ENCODE measurements at regions not wholly inside any gene's neighbourhood (a gene's known extent, or its start where the extent isn't known, plus 50 kb on each side); places are given as distances from the start of the nearest gene placed in this dataset.

- Histone ChIP-seq H3K4me3 (ENCODE audit: low read length) (no peak overlapping the region), H3K4me2 (ENCODE audit: low read length) (no peak overlapping the region), H3K9ac (ENCODE audit: low read depth, low read length) (no peak overlapping the region), H3K4me1 (ENCODE audit: control insufficient read depth, insufficient read depth, low read length) (peaks cover 25% of the 10 kb centered on the region), H3K9me3 (replicated peaks; ENCODE audit: low read length) (peaks cover 6% of the 10 kb centered on the region), H3K36me3 (ENCODE audit: insufficient read depth, low read length) (no peaks in the 10 kb centered on the region), H3K27me3 (ENCODE audit: control insufficient read depth, insufficient read depth, low read length) (no peaks in the 10 kb centered on the region)
Observed at GRCh38 chr1:78227705-78228635, 182.2 kb downstream of the GIPC2 start.

GRCh38 chr1:78229344-78229743 is 183.6 kb downstream of the GIPC2 start:
- H3K9ac ChIP-seq (ENCODE audit: low read depth, low read length) = no peak overlapping the region
- H3K36me3 ChIP-seq (ENCODE audit: insufficient read depth, low read length) = no peaks in the 10 kb centered on the region
- peaks cover 6% of the 10 kb centered on the region for H3K9me3 ChIP-seq (replicated peaks; ENCODE audit: low read length)
- H3K4me1 ChIP-seq (ENCODE audit: control insufficient read depth, insufficient read depth, low read length) = peaks cover 15% of the 10 kb centered on the region
- peak overlapping the region; percentile 41 for H3K4me2 ChIP-seq (ENCODE audit: low read length)
- no peaks in the 10 kb centered on the region for H3K27me3 ChIP-seq (ENCODE audit: control insufficient read depth, insufficient read depth, low read length)
- no peak overlapping the region for H3K4me3 ChIP-seq (ENCODE audit: low read length)

- Histone ChIP-seq H3K4me2 (ENCODE audit: low read length) (no peak overlapping the region), H3K27me3 (ENCODE audit: control insufficient read depth, insufficient read depth, low read length) (no peaks in the 10 kb centered on the region), H3K4me3 (ENCODE audit: low read length) (no peak overlapping the region), H3K9ac (ENCODE audit: low read depth, low read length) (no peak overlapping the region), H3K36me3 (ENCODE audit: insufficient read depth, low read length) (no peaks in the 10 kb centered on the region), H3K4me1 (ENCODE audit: control insufficient read depth, insufficient read depth, low read length) (peaks cover 11% of the 10 kb centered on the region), H3K9me3 (replicated peaks; ENCODE audit: low read length) (peaks cover 6% of the 10 kb centered on the region)
Observed at GRCh38 chr1:78231477-78231876, 185.7 kb downstream of the GIPC2 start.

GRCh38 chr1:78231894-78232293 is 186.1 kb downstream of the GIPC2 start:
- peaks cover 6% of the 10 kb centered on the region for H3K9me3 ChIP-seq (replicated peaks; ENCODE audit: low read length)
- no peaks in the 10 kb centered on the region for H3K36me3 ChIP-seq (ENCODE audit: insufficient read depth, low read length)
- H3K27me3 ChIP-seq (ENCODE audit: control insufficient read depth, insufficient read depth, low read length) = no peaks in the 10 kb centered on the region
- H3K4me1 ChIP-seq (ENCODE audit: control insufficient read depth, insufficient read depth, low read length) = peaks cover 14% of the 10 kb centered on the region
- no peak overlapping the region for H3K4me2 ChIP-seq (ENCODE audit: low read length)
- H3K4me3 ChIP-seq (ENCODE audit: low read length) = no peak overlapping the region
- no peak overlapping the region for H3K9ac ChIP-seq (ENCODE audit: low read depth, low read length)

DNA sequence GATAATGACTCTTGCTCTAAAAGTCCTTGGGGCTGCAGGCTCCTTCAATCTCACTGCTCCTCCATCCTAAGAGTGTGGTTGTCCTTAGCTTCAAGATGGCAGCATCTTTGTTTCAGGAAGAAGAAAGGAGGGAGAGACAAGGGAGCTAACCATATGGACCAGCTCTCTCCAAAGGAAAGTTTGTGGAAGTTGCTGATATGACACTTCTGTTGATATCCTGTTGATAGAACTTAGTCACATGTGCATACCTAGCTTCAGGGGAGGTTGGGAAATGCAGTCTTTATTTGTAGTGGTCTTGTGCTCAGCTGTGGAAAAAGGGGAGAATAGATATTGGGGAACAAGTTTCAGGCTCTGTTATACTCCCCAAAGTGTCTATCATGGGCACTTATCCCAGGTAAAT is 186.9 kb downstream of the GIPC2 start:
- no peak overlapping the region for H3K4me2 ChIP-seq (ENCODE audit: low read length)
- no peaks in the 10 kb centered on the region for H3K27me3 ChIP-seq (ENCODE audit: control insufficient read depth, insufficient read depth, low read length)
- H3K36me3 ChIP-seq (ENCODE audit: insufficient read depth, low read length) = no peaks in the 10 kb centered on the region
- peaks cover 14% of the 10 kb centered on the region for H3K4me1 ChIP-seq (ENCODE audit: control insufficient read depth, insufficient read depth, low read length)
- H3K9ac ChIP-seq (ENCODE audit: low read depth, low read length) = no peak overlapping the region
- H3K4me3 ChIP-seq (ENCODE audit: low read length) = no peak overlapping the region
- peaks cover 3% of the 10 kb centered on the region for H3K9me3 ChIP-seq (replicated peaks; ENCODE audit: low read length)

DNA sequence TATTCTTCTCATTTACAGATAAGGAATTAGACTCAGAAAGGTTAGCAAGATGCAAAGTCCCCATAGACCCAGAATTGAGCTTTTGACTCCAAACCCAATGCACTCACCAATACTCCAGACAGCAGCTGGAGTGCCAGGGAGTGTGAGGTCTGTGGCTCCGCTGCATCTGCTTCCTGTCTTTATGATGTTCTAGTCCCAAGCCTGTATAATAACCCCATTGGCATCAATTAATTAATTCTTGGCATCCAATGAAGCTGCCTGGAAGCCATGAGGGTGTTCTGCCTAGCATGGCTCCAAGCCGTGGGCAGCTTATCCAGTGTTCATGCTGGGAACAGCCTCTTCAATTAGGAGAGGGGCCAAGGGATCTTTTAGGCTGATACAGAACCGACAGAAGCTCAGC is 188.7 kb downstream of the GIPC2 start:
- H3K9me3 ChIP-seq (replicated peaks; ENCODE audit: low read length) = no peaks in the 10 kb centered on the region
- no peak overlapping the region for H3K4me2 ChIP-seq (ENCODE audit: low read length)
- H3K4me1 ChIP-seq (ENCODE audit: control insufficient read depth, insufficient read depth, low read length) = peaks cover 7% of the 10 kb centered on the region
- H3K4me3 ChIP-seq (ENCODE audit: low read length) = no peak overlapping the region
- H3K36me3 ChIP-seq (ENCODE audit: insufficient read depth, low read length) = no peaks in the 10 kb centered on the region
- H3K9ac ChIP-seq (ENCODE audit: low read depth, low read length) = no peak overlapping the region
- H3K27me3 ChIP-seq (ENCODE audit: control insufficient read depth, insufficient read depth, low read length) = no peaks in the 10 kb centered on the region

GRCh38 chr1:78236716-78237115 is 190.9 kb downstream of the GIPC2 start:
- no peak overlapping the region for H3K9ac ChIP-seq (ENCODE audit: low read depth, low read length)
- H3K4me3 ChIP-seq (ENCODE audit: low read length) = no peak overlapping the region
- H3K27me3 ChIP-seq (ENCODE audit: control insufficient read depth, insufficient read depth, low read length) = no peaks in the 10 kb centered on the region
- H3K4me2 ChIP-seq (ENCODE audit: low read length) = no peak overlapping the region
- no peaks in the 10 kb centered on the region for H3K36me3 ChIP-seq (ENCODE audit: insufficient read depth, low read length)
- H3K4me1 ChIP-seq (ENCODE audit: control insufficient read depth, insufficient read depth, low read length) = peaks cover 18% of the 10 kb centered on the region
- no peaks in the 10 kb centered on the region for H3K9me3 ChIP-seq (replicated peaks; ENCODE audit: low read length)

DNA sequence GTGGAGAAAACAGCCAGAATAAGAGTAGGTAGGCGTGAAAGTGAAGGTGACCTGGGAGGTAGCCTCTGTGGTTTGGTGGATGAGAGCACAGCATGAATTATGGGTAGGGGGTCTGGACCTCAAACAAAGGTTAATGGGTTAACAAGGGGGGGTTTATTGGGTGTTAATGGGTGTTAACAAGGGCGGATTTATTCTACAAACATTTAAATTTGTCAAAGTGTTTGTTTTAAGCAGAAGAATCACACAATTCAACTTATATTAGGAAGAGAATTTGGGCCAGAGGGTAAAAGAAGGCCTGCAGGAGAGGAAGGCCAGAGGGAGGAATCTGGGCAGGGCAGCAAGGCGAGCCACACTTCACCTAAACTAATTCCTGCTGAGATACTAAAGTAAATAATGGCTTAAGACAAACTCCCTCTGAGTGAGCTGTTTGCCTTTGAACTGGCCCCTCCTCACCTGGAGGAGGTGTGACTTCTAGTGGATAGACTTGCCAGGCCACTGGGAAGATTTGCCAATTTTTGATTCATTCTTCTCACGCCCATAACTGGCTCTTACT is 191.7 kb downstream of the GIPC2 start:
- no peak overlapping the region for H3K4me2 ChIP-seq (ENCODE audit: low read length)
- no peaks in the 10 kb centered on the region for H3K9me3 ChIP-seq (replicated peaks; ENCODE audit: low read length)
- H3K4me1 ChIP-seq (ENCODE audit: control insufficient read depth, insufficient read depth, low read length) = peaks cover 18% of the 10 kb centered on the region
- no peak overlapping the region for H3K4me3 ChIP-seq (ENCODE audit: low read length)
- no peaks in the 10 kb centered on the region for H3K36me3 ChIP-seq (ENCODE audit: insufficient read depth, low read length)
- no peaks in the 10 kb centered on the region for H3K27me3 ChIP-seq (ENCODE audit: control insufficient read depth, insufficient read depth, low read length)
- no peak overlapping the region for H3K9ac ChIP-seq (ENCODE audit: low read depth, low read length)

DNA sequence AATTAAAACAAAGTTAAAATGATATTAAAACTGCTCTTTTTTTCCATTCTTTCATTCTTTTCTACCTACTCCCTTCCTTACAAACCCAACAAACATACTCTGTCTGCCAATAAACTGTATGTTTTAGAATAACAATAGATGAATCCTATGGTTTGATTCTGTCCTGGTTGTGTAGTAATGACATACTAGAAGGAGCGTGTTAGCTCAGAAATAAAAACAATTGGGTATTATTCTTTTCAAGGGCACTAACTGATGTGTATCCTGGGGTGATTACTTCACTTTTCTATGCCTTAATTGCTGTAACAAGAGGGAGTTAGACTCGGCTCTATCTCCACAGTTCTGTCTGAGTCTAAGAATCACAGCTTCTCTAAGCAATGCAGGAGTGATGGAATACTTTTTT is 194.4 kb downstream of the GIPC2 start:
- no peak overlapping the region for H3K4me3 ChIP-seq (ENCODE audit: low read length)
- peak overlapping the region; percentile 50 for H3K4me2 ChIP-seq (ENCODE audit: low read length)
- H3K4me1 ChIP-seq (ENCODE audit: control insufficient read depth, insufficient read depth, low read length) = peaks cover 18% of the 10 kb centered on the region
- no peaks in the 10 kb centered on the region for H3K9me3 ChIP-seq (replicated peaks; ENCODE audit: low read length)
- H3K36me3 ChIP-seq (ENCODE audit: insufficient read depth, low read length) = no peaks in the 10 kb centered on the region
- no peaks in the 10 kb centered on the region for H3K27me3 ChIP-seq (ENCODE audit: control insufficient read depth, insufficient read depth, low read length)
- no peak overlapping the region for H3K9ac ChIP-seq (ENCODE audit: low read depth, low read length)

DNA sequence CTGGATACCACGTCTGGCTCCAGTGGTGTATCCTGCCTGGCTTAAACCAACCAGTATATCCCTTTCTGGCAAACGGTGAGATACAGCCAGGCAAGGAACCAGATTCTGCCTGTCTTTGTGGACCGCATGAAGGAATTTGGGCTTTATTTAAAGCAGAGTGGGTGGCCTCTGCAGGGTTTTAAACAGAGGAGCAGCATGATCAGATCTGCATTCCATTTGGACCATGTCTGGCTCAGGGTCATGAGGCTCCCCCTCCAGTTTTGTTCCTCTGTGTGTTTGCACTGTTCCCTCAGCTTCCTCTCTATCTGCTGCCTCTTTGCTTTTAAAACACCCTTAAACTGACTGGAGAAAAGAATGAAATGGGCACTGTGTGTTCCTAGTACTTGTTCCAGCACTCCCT is 195.0 kb downstream of the GIPC2 start:
- H3K27me3 ChIP-seq (ENCODE audit: control insufficient read depth, insufficient read depth, low read length) = no peaks in the 10 kb centered on the region
- H3K4me2 ChIP-seq (ENCODE audit: low read length) = peak overlapping the region; percentile 50
- no peak overlapping the region for H3K4me3 ChIP-seq (ENCODE audit: low read length)
- peaks cover 18% of the 10 kb centered on the region for H3K4me1 ChIP-seq (ENCODE audit: control insufficient read depth, insufficient read depth, low read length)
- H3K36me3 ChIP-seq (ENCODE audit: insufficient read depth, low read length) = no peaks in the 10 kb centered on the region
- H3K9ac ChIP-seq (ENCODE audit: low read depth, low read length) = peak overlapping the region; percentile 17
- no peaks in the 10 kb centered on the region for H3K9me3 ChIP-seq (replicated peaks; ENCODE audit: low read length)

- Histone ChIP-seq H3K9ac (ENCODE audit: low read depth, low read length) (no peak overlapping the region), H3K4me2 (ENCODE audit: low read length) (no peak overlapping the region), H3K4me3 (ENCODE audit: low read length) (no peak overlapping the region), H3K36me3 (ENCODE audit: insufficient read depth, low read length) (no peaks in the 10 kb centered on the region), H3K4me1 (ENCODE audit: control insufficient read depth, insufficient read depth, low read length) (no peaks in the 10 kb centered on the region), H3K27me3 (ENCODE audit: control insufficient read depth, insufficient read depth, low read length) (no peaks in the 10 kb centered on the region), H3K9me3 (replicated peaks; ENCODE audit: low read length) (peaks cover 3% of the 10 kb centered on the region)
Observed at GRCh38 chr1:78247079-78247478, 201.3 kb downstream of the GIPC2 start.

DNA sequence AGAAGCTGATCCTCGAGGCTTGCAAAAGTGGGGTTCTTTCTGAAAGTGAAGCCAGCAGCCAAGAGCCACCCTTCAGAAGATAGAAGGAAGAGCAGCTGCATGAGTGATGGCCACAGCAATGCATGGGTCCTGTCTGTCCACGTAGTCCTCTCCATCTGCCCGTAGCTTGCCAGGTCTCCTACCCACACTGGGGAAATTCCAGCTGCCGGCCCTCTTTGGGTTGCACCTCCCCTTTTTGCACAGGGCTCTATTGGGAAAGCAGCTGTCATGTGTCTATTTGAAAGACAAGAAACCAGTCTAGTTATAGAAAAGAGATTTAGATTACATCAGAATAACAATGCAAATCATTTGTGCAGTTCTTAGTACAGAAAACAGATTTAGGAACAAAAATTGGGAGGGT is 204.4 kb downstream of the GIPC2 start:
- no peak overlapping the region for H3K4me2 ChIP-seq (ENCODE audit: low read length)
- H3K4me3 ChIP-seq (ENCODE audit: low read length) = no peak overlapping the region
- H3K9me3 ChIP-seq (replicated peaks; ENCODE audit: low read length) = peaks cover 3% of the 10 kb centered on the region
- H3K27me3 ChIP-seq (ENCODE audit: control insufficient read depth, insufficient read depth, low read length) = no peaks in the 10 kb centered on the region
- H3K36me3 ChIP-seq (ENCODE audit: insufficient read depth, low read length) = no peaks in the 10 kb centered on the region
- H3K9ac ChIP-seq (ENCODE audit: low read depth, low read length) = no peak overlapping the region
- peaks cover 20% of the 10 kb centered on the region for H3K4me1 ChIP-seq (ENCODE audit: control insufficient read depth, insufficient read depth, low read length)
